Lower leg skin (tissue), 3 donors: ENCODE measurements at regions not wholly inside any gene's neighbourhood (a gene's known extent, or its start where the extent isn't known, plus 50 kb on each side); places are given as distances from the start of the nearest gene placed in this dataset.

Experiments
- CTCF ChIP-seq, 3 donors: fragments of 450-650 bp; IDR thresholded peaks; one replicate each; pipeline ENCODE4 v1.5.1; 2016; ENCODE audit warnings: antibody characterized with exemption in 3 of 3, mild to moderate bottlenecking in 3 of 3, moderate library complexity in 2 of 3
- POLR2A ChIP-seq, 2 donors: fragments of 450-650 bp; IDR thresholded peaks; one replicate each; pipeline ENCODE4 v1.6.1; 2016 to 2017; ENCODE audit warnings: antibody characterized with exemption in 2 of 2, mild to moderate bottlenecking in 1 of 2, moderate library complexity in 1 of 2

DNA sequence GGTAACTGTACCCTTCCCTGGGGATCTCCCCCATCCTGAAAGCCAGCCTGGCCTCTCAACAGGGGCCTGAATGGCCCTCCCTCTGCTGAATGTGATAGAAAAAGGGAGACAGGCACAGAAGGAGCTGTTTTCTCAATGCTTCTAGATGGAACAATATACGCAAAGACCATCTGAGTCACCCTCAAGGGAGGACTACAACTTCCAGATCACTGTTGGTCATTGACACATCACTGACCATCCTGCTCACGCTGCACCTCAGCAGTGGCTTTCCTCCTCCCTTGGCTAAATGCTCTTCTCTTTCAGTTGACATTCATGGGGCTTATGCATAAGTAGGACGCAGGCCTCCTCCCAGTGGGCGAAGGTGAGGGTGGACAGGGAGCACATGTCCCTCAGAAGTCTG lies 112.2 kb upstream of the SHB start:
- TF ChIP-seq CTCF (IDR thresholded peaks at IDR 0.05) (no peak), POLR2A (IDR thresholded peaks at IDR 0.05) (no peak)
